ENCODE measurements at regions not wholly inside any gene's neighbourhood (a gene's known extent, or its start where the extent isn't known, plus 50 kb on each side); places are given as distances from the start of the nearest gene placed in this dataset.

DNA sequence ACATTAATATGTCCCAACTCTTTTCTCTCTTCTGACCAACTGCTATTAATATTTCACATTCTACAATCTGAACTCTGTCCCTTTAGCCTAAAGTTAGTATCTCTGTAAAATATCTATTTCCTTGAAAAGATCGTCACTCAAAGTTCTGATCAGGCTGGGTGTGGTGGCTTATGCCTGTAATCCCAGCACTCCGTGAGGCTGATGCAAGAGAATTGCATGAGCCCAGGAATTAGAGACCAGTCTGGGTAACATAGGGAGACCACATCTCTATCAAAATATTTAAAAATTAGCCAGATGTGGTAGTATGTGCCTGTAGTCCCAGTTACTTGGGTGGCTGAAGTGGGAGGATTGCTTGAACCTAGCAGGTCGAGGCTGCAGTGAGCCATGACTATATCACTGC lies 695.6 kb downstream of the MCTP2 start:
- TF ChIP-seq CTCF (conservative IDR thresholded peaks at IDR 0.05 in 1 of 2, IDR thresholded peaks at IDR 0.05 in 1 of 2; ENCODE audit: extremely low read depth in 1 of 2, insufficient read depth in 1 of 2, low read depth in 1 of 2, low read length in 2 of 2) (no peak), EZH2 (IDR thresholded peaks at IDR 0.05; ENCODE audit: borderline replicate concordance, low read length) (no peak)
